ENCODE measurements at regions not wholly inside any gene's neighbourhood (a gene's known extent, or its start where the extent isn't known, plus 50 kb on each side); places are given as distances from the start of the nearest gene placed in this dataset.
"Not testable (repeated sequence)": the region's sequence is repeated elsewhere in the genome, so short reads cannot be mapped to it uniquely, and the experiment has no call there.

DNA sequence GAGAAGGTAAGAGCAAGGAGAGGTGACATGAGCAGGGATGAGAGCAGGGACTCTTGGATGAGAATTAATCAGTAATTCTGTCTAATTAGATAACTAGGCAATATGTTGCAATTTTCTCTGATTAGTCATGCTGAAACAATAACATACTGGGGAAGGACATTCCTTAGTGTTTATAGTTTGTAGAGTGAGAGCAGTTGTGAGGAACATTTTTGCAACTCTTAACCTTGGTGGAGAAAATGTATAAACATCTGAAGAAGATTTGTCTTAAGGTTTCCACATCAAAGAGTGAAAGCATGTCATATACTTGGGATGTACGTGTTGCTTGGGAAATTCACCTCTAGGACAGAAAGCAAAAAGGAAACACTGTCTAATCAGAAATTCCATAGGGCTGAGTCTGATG lies 955.4 kb upstream of the FANCL start:
- no peak for ATAC-seq
- intact Hi-C loops (cut with DNase I): no loop called here
- no peak for DNase-seq (ENCODE audit: low spot score)

DNA sequence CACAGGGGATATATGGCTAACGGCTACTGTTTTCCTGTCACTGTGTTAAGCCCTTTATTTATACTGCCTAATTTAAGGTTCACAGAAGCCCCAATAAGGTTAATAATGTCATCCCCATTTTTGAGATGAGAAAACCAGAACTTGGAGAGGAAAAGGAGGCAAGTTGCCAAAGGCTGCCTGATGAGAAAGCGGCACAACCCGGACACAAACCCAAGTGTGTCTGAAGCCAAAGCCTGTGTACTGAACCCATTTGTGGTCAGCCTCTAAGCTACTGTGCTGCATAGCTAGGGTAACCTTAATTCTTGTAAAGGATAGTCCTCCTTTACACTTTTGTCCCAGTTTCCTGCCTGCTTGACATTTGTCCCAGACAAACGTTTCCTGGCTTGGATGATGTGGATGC lies 954.7 kb upstream of the FANCL start:
- ATAC-seq (no peak), DNase-seq (ENCODE audit: low spot score) (no peak)
- intact Hi-C loops (cut with DNase I): no loop called here

DNA sequence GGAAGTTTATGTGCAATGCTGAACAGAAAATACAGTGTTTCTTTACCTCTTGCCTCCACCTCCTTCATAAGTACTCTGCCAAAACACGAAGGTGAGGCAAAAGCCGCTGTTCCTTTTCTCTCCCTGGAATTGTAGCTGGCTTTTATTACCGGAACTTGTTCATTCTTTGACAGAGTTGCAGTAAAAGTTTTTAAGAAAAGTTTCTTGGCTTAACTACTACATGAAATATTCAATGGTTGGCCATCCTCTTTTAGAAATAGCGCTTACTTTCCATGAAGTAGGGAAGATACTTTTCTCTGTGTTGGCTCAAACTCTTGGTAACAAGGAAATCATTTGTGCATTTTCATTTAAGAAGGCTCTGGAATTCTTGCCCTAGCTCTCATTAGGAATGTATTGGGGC lies 950.7 kb upstream of the FANCL start:
- intact Hi-C loops (cut with DNase I): no loop called here
- no peak for DNase-seq (ENCODE audit: low spot score)
- ATAC-seq: no peak

DNA sequence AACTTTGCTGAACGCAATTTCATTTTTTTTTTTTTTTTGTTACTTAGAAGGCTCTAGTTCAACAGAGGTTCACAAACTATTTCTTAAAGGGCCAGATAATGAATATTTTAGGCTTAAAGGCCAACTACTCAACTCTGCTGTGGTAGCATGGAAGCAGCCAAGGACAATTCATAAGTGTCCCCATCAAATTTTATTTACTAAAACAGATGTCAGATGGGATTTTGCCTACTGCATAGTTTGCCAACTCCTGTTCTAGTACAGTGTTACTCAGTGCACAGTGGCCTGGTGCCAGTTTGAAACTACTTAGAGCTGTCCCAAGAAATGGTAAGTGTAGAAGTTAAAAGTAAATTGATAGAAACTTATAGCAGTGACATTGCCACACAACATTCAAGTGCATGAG lies 949.4 kb upstream of the FANCL start:
- ATAC-seq (no peak), DNase-seq (ENCODE audit: low spot score) (no peak)
- intact Hi-C loops (cut with DNase I): no loop called here

DNA sequence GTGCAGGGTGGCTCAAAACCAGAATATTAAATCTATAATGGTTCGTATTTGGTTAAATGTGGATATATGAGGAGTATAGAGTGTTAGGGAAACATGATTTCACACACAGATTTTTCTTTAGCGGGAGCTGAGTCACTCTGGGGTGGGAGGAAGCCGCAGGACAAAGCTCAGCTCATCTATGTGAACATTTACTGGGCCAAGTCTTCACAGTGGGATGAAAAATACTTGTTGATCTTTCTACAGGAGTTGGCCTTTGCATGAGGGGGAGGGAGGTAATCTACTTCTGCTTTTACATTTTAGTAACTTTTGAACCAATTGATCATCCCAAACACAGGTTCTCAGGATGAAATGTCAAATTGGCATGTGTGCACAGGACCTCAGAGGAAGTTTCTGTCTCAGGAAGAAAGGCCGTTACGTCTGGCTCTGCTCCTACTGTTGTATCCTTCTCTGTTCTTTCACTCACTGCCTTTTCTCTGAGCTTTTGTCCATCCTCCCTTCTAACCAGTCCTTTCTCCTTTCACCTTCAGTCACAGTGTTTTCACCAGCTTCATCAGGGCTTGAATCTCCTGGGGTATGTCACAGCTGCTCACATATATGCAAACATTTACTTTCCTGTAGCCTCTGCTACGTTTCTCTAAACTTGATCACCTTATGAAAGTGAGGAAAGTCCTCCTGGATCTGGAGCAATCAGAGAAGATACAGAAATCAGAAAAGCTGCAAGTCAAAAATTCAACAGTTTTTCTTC lies 943.3 kb upstream of the FANCL start:
- ATAC-seq: no peak

DNA sequence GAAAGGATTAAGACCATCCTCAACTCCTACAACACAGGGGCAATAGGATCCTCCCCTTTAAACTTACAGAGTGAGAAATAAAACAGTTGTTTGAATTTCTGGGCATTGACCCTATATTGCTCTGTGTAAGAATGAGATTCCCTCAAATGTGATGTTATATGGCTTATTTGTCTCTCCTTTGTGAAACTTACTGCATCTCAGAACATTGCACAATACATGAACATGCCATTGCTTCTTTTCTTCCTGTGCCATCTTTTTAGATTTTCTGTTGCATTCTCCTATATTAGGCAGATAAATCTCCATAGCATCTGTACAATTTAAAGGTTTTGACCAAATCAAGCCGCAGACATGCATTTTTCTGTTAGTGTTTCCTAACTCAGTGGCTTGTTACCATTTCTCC lies 941.9 kb upstream of the FANCL start:
- intact Hi-C loops (cut with DNase I): no loop called here
- ATAC-seq (no peak), DNase-seq (ENCODE audit: low spot score) (no peak)

More for the DNA sequence above, 943.3 kb upstream of the FANCL start:
- no peak for DNase-seq (ENCODE audit: low spot score)
- intact Hi-C loops (cut with DNase I): no loop called here

DNA sequence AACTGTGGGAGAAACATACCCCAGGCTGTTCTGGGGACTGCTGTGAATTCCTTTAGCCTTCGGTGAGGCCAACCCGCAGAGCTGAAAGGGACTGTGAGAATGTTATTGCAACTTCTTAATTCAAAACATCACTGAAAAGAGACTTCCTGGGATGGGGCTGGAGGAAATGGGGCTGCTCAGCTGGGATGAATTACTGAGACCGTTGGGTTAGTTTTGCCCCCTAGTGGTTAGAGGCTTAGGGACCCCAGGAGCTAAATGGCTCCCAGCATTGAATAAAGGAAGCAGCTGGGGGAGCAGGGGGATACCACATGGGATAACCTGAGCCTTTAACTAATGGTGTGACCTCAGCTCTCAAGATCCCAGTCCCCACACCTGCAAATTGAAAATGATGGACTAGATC lies 941.1 kb upstream of the FANCL start:
- ATAC-seq (no peak), DNase-seq (ENCODE audit: low spot score) (no peak)
- intact Hi-C loops (cut with DNase I): no loop called here

DNA sequence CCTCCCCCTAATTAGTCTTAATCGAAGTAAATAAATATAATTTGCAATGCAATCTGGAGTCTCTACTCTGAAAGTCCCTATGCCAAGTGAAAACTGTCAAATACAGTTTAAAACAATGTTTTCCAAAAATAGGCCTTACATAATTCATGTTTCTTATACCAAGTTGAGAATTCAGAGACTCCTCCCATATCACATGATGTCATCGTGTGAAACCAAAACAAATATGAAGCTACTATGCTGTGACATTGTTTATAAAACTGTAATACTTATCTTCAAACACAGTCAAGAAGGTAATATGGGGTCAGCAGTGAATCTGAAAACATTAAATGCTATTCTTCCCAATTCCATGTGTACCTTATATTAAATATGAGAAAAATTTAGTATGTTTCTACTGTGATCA lies 940.2 kb upstream of the FANCL start:
- intact Hi-C loops (cut with DNase I): no loop called here

DNA sequence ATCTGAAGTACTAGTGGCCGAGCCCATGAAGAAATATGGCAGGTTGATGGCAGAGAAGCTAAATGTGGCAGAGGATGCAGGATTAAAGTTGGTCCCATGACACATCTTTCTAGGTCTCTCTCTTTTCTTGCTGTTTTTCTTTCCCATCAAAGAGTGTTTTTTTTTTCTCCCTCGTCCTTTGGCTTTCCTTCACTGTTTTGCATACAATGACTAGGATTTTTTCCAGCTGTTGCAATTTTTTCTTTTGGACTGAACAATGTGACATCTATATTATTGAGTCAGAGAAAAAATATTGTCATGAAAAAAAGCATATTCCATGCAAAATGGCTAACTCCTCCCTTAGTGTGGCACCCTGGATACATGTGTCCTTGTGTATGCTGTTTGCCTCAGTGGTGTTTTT lies 939.5 kb upstream of the FANCL start:
- intact Hi-C loops (cut with DNase I): no loop called here
- DNase-seq (ENCODE audit: low spot score) (no peak), ATAC-seq (no peak)

More for the DNA sequence above, 940.2 kb upstream of the FANCL start:
- DNase-seq (ENCODE audit: low spot score): no peak
- ATAC-seq: no peak

DNA sequence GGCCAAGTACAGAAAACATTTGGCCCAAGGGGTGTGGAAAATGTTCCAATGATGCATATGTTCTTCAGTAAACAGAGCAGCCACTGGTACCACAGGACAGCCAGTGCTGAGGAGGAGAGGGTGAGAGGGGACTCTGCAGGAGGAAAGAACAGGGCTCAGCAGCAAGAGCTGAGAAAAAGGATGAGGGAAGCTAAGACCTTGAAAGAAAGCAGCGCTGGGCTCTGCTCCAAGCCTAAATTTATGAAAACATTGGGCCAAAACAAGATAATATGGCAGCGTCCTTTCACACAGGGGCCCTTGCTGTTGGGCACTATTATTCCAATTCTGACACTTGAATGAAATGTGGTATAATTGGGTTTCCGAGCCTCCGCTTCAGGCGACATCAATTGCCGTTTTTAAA lies 939.0 kb upstream of the FANCL start:
- intact Hi-C loops (cut with DNase I): no loop called here
- ATAC-seq (no peak), DNase-seq (ENCODE audit: low spot score) (no peak)

DNA sequence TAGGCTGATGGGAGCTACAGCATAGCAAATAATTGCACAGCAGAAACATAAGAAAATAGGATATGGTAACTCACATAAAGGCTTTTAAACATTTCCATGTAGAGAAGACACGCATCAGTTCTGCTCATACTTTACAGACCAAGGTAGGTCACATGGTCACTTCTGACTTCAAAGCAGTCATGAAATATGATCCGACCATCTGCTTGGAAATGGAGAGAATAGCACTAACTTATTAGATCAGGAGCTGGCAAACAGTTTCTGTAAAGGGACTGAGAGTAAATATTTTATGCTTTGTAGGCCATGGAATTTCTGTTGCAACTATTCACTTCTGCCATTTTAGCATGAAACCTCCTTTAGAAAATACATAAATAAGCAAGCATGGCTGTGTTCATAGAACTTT lies 936.6 kb upstream of the FANCL start:
- intact Hi-C loops (cut with DNase I): no loop called here
- DNase-seq (ENCODE audit: low spot score) (no peak), ATAC-seq (no peak)

DNA sequence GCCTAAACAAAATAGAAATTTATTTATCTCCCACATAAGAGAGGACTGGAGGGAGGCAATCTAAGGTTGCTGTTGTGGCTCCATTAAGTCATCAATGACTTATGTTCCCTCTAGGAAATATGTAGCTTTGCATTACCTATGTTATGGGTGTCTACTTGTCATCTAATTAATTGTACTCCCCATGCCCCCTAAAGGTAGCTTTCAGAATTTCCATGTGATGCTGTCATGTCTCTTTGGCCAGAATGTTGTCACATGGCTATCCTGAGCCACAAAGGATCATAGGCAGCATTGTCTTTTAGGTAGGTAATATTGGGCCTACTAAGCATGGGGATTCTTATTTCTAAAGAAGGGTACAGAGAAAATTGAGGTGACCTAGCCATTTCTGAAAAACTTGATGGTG lies 935.6 kb upstream of the FANCL start:
- no peak for DNase-seq (ENCODE audit: low spot score)
- intact Hi-C loops (cut with DNase I): no loop called here
- ATAC-seq: no peak

DNA sequence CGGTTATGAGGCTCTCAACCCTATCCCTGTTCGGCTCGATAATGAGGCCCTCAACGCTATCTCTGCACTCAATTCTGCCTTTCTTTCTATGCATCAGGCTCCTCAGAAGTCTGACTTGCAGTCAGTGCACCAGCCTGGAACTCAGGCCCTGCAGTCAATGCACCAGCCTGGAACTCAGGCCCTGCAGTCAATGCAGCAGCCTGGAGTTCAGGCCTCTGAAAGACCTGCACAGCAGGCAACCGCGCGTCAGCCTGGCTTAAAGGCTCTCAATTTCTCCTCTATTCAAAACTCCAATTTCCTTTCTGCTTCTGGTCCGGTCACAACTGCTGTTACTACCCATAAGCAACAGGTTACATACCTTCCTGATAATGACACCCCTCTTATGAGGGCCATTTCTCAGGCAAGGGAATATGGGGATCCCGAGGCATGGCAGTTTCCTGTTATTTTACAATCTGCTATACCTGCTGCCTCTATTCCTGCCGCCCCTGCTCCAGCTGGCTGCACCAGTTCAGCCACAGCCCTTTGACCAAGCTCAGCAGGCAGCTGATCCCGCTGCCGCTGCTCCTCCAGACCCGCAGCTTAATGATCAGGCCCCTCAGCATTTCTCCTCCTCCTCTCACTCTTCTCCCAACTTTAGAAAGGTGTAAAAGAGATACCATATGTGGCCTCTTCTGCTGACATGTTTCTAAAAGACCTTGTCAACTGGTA lies 933.6 kb upstream of the FANCL start:
- intact Hi-C loops (cut with DNase I): no loop called here
- DNase-seq (ENCODE audit: low spot score) (no peak), ATAC-seq (no peak)

DNA sequence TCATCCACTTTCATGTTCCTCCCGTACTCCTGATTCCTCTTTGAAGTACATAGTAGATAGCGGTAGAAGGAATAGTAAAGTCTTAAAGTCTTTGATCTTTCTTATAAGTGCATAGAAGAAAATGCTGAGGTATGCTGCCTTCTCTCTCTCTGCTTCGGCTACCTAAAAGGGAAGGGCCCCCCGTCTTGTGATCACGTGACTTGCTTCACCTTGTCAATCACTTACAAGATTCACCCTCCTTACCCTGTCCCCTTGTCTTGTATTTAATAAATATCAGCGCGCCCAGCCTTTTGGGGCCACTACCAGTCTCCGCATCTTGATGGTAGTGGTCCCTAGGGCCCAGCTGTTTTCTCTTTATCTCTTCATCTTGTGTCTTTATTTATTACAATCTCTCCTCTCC lies 932.2 kb upstream of the FANCL start:
- intact Hi-C loops (cut with DNase I): no loop called here
- ATAC-seq (no peak), DNase-seq (ENCODE audit: low spot score) (no peak)

DNA sequence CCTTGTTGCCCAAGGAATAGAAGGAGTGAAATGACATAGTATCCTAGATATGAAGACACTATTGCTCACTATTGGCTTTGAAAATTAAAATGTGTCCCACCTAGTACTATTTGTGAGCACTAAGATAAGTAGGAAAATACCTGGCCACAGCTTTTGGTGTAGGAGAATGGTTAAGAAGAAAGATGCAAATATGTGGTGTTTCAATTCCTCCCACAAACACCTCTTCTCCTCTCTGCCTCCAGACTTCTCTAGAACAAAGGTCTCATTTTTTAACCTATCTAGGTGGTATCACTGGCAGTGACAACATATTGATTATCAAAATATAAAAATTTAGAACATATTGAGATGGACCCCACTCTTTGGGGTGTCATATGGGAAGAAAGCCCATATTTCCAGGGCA lies 929.9 kb upstream of the FANCL start:
- no peak for ATAC-seq
- DNase-seq (ENCODE audit: low spot score): no peak
- intact Hi-C loops (cut with DNase I): no loop called here

DNA sequence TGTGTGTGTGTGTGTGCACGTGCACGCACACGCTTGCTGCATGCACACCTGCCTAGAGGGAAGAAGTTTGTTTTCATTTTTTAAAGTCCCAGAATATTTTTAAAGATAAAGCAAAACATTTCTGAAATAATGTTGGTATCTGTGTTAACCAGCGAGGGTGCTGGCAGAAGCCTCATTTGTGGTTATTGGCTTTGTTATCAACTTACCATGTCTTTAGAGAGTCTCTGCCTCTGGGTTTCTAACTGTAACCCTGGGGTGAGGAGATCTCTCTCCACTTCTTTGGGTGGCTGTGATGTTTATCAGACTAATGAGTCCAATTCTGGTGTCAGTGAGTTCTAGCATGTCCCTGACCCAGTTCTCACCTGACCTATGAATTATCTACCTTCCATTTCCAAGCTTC lies 927.6 kb upstream of the FANCL start:
- ATAC-seq (no peak), DNase-seq (ENCODE audit: low spot score) (no peak)
- intact Hi-C loops (cut with DNase I): no loop called here

DNA sequence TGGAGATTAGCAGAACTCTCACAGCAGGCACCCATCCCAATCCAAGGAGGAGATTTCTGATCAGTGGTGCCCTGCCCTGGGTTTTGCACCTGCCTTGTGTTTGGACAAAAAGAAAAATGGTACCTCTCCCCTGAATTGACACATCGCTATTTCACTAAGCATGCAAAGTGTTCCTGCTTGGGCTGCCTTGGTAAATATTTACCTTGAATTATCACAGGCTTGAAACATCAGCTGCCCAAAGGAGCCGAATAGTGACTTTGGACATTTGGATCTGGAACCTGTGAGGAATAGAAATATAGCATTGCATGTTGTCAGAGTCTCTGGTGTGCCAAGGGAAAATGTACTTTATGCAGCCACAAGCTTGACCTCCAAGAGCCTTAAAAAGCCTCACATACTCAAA lies 926.4 kb upstream of the FANCL start:
- intact Hi-C loops (cut with DNase I): no loop called here
- ATAC-seq (no peak), DNase-seq (ENCODE audit: low spot score) (no peak)

DNA sequence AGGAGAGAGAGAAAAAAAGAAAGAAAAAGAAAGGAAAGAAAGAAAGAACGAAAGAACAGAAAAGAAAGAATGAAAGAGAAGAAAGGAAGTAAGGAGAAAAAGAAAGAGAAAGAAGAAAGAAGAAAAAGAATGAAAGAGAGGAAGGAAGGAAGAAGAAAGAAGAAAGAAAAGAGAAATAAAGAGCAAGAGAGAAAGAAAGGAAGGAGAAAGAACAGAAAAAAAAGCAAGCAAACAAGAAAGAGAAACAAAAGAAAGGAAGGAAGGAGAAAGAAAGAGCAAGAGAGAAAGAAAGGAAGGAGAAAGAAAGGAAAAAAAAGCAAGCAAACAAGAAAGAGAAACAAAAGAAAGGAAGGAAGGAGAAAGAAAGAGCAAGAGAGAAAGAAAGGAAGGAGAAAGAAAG lies 916.8 kb upstream of the FANCL start:
- ATAC-seq: not testable (repeated sequence)

DNA sequence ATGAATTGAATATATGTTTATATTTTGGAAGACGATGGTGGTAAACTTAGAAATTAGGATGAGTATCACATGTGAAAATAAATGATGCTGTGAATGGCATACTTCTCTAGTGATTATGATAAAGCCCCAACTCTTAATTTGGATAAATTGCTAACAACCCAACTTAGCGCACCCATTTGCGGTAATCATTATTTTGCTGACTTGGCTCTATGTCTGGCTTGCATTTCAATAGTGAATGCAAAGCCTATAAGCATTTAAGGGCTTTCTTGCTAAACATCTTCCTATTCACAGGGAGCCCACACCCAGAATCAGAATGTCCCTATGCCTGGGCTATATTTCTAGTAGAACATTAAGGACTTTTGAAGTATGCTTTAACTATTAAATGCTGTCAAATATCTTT lies 910.7 kb upstream of the FANCL start:
- ATAC-seq: no peak
- no peak for DNase-seq (ENCODE audit: low spot score)
- intact Hi-C loops (cut with DNase I): no loop called here

More for the DNA sequence above, 916.8 kb upstream of the FANCL start:
- intact Hi-C loops (cut with DNase I): loop anchor here (2.0 kb wide), 1 partner anchor 69 kb away; no protein-coding TSS in a partner anchor
- not testable (repeated sequence) for DNase-seq (ENCODE audit: low spot score)

DNA sequence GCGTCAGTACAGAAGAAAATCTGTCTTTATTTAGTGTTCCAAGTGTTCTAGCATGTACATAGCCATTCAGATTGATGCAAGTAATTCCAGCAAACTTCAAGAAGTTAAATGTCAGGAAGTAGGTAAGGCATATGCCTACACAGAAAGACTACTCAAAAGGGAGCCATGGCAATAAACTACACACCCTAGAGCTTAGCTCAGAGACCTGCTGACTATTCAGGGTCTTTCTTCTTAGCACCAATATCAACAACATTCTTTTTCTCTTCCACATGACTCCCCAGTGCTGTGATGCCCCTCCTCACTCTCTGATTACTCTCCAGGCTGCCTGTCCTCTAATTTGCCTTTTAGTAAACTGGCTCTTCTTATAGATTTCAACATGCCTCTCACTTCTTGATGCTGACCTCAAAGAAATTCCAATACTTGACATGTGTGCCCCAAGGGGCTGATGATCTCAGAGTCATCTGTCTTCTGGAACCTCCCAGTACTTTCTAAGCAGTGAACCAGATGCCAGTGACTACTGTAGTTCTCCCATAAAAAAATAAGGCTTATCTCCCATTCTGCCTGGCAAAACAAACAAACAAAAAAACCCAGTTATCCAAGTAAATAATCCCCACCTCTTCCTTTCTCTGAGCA lies 909.2 kb upstream of the FANCL start:
- intact Hi-C loops (cut with DNase I): no loop called here
- DNase-seq (ENCODE audit: low spot score) (no peak), ATAC-seq (no peak)

All from sciatic nerve (tissue), 2 donors.